ENCODE measurements at regions not wholly inside any gene's neighbourhood (a gene's known extent, or its start where the extent isn't known, plus 50 kb on each side); places are given as distances from the start of the nearest gene placed in this dataset.

DNA sequence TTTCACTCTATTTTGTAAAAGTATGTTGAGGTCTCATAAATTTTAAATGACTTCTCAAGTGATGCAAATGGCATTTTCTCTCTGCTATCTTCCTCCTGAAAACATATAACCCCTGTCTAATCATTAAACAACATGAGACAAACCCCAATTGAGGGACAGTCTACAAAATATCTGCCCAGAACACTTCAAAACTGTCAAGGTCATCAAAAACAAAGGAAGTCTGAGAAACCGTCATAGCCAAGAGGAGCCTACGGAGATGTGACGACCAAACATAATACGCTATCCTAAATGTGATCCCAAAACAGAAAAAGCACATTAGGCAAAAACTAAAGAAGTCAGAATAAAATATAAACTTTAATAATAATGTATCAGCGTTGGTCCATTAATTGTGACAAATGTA lies 282.3 kb upstream of the SEMA3C start:
- TF ChIP-seq CTCF (IDR thresholded peaks at IDR 0.05) (no peak), POLR2A (IDR thresholded peaks at IDR 0.05) (no peak)
